Tibial nerve (tissue), 4 donors: ENCODE measurements at regions not wholly inside any gene's neighbourhood (a gene's known extent, or its start where the extent isn't known, plus 50 kb on each side); places are given as distances from the start of the nearest gene placed in this dataset.

Experiments used
- DNase-seq, 2 donors: peaks; one replicate each; pipeline ENCODE4 v3.0.0-alpha.2; 2019; ENCODE audit warnings: low spot score in 2 of 2
- H3K27ac ChIP-seq, 4 donors: fragments of 200-600 bp; sonication (generic) in 3 of 4; one replicate each; pipeline ENCODE4 v1.5.1; 2017 to 2019; ENCODE audit warnings: mild to moderate bottlenecking in 1 of 4
- H3K27me3 ChIP-seq, 2 donors: fragments of 200-600 bp; sonication (generic) in 1 of 2; one replicate each; pipeline versions ENCODE4 v1.5.1 to v1.6.0; 2017 to 2019
- H3K36me3 ChIP-seq, 3 donors: fragments of 200-600 bp; sonication (generic); one replicate each; pipeline ENCODE4 v1.5.1; 2018 to 2019
- H3K4me1 ChIP-seq, 4 donors: fragments of 200-600 bp; sonication (generic) in 3 of 4; one replicate each; pipeline ENCODE4 v1.5.1; 2017 to 2019
- H3K4me3 ChIP-seq, 4 donors: fragments of 200-600 bp; sonication (generic) in 3 of 4; one replicate each; pipeline ENCODE4 v1.5.1; 2017 to 2019; ENCODE audit warnings: mild to moderate bottlenecking in 1 of 4, moderate library complexity in 1 of 4
- H3K9me3 ChIP-seq, 4 donors: fragments of 200-600 bp; sonication (generic) in 3 of 4; one replicate each; pipeline ENCODE4 v1.5.1; 2017 to 2019
- CTCF ChIP-seq, 5 experiments: fragments of 200-600 bp in 3 of 5; fragments of 450-650 bp in 2 of 5; sonication (generic) in 3 of 5; IDR thresholded peaks; one replicate each; pipeline ENCODE4 v1.5.1; 2016 to 2019; ENCODE audit warnings: antibody characterized with exemption in 5 of 5, mild to moderate bottlenecking in 3 of 5, moderate library complexity in 2 of 5
- EP300 ChIP-seq, 2 donors: sonication (generic); formaldehyde crosslinking; IDR thresholded peaks; one replicate each; pipeline ENCODE4 v1.6.1; 2017; ENCODE audit warnings: antibody characterized with exemption in 2 of 2, mild to moderate bottlenecking in 1 of 2
- POLR2A ChIP-seq, 2 donors: fragments of 450-650 bp; IDR thresholded peaks; one replicate each; pipeline ENCODE4 v1.6.1; 2017; ENCODE audit warnings: antibody characterized with exemption in 2 of 2, mild to moderate bottlenecking in 2 of 2, moderate library complexity in 2 of 2
- WGBS, 2 donors: methylation state at CpG; one replicate each; pipeline ENCODE4 v1.1.5; 2018; 5-methylcytosine and 5-hydroxymethylcytosine counted together

- TF ChIP-seq EP300 (IDR thresholded peaks at IDR 0.05) (no peak), CTCF (IDR thresholded peaks at IDR 0.05) (no peak), POLR2A (IDR thresholded peaks at IDR 0.05) (no peak)
- no peak overlapping the region for H3K4me3 ChIP-seq
- no peaks in the 10 kb centered on the region for H3K27me3 ChIP-seq
- H3K36me3 ChIP-seq, result no peaks in the 10 kb centered on the region
- WGBS, 2 donors, result 92 to 94% methylated on average over 7 of the region's 7 CpGs
- H3K9me3 ChIP-seq, result no peaks in the 10 kb centered on the region
- no peak for DNase-seq
- no peak overlapping the region for H3K27ac ChIP-seq
- peaks cover 0 to 16% (median 4%) of the 10 kb centered on the region in 4 donors for H3K4me1 ChIP-seq
Measured at GRCh38 chr2:212938144-212938793, 213.1 kb downstream of the IKZF2 start.

- Histone ChIP-seq H3K36me3 (no peaks in the 10 kb centered on the region), H3K4me3 (no peak overlapping the region), H3K9me3 (no peaks in the 10 kb centered on the region), H3K27ac (no peak overlapping the region), H3K27me3 (no peaks in the 10 kb centered on the region), H3K4me1 (peaks cover 0 to 15% (median 4%) of the 10 kb centered on the region in 4 donors)
- DNase-seq, result no peak
- WGBS, 2 donors, result 86 to 95% methylated on average over 8 of the region's 8 CpGs
- TF ChIP-seq POLR2A (IDR thresholded peaks at IDR 0.05) (no peak), EP300 (IDR thresholded peaks at IDR 0.05) (no peak), CTCF (IDR thresholded peaks at IDR 0.05) (no peak)
Measured at GRCh38 chr2:212936572-212936971, 214.8 kb downstream of the IKZF2 start.

GRCh38 chr2:212935752-212936151 lies 215.7 kb downstream of the IKZF2 start:
- H3K4me3 ChIP-seq, result no peak overlapping the region
- no peaks in the 10 kb centered on the region for H3K27me3 ChIP-seq
- no peaks in the 10 kb centered on the region for H3K9me3 ChIP-seq
- no peak for DNase-seq
- H3K4me1 ChIP-seq, result peaks cover 0 to 7% (median 2%) of the 10 kb centered on the region in 4 donors
- no peaks in the 10 kb centered on the region for H3K36me3 ChIP-seq
- H3K27ac ChIP-seq, result no peak overlapping the region
- TF ChIP-seq POLR2A (IDR thresholded peaks at IDR 0.05) (no peak), EP300 (IDR thresholded peaks at IDR 0.05) (no peak), CTCF (IDR thresholded peaks at IDR 0.05) (no peak)
- WGBS, 2 donors, result 46 to 59% methylated on average over 4 of the region's 4 CpGs

- no peaks in the 10 kb centered on the region for H3K36me3 ChIP-seq
- no peak overlapping the region for H3K27ac ChIP-seq
- peaks cover 0 to 14% (median 5%) of the 10 kb centered on the region in 4 donors for H3K4me1 ChIP-seq
- no peaks in the 10 kb centered on the region for H3K27me3 ChIP-seq
- TF ChIP-seq POLR2A (IDR thresholded peaks at IDR 0.05) (no peak), CTCF (IDR thresholded peaks at IDR 0.05) (no peak), EP300 (IDR thresholded peaks at IDR 0.05) (no peak)
- WGBS, 2 donors, result 90 to 94% methylated on average over 5 of the region's 5 CpGs
- no peaks in the 10 kb centered on the region for H3K9me3 ChIP-seq
- DNase-seq, result no peak
- H3K4me3 ChIP-seq, result no peak overlapping the region
Measured at GRCh38 chr2:212931271-212931670, 220.1 kb downstream of the IKZF2 start.

- TF ChIP-seq CTCF (IDR thresholded peaks at IDR 0.05), result no peak
- no peak for TF ChIP-seq EP300 (IDR thresholded peaks at IDR 0.05)
- TF ChIP-seq POLR2A (IDR thresholded peaks at IDR 0.05), result no peak
- no peak overlapping the region for H3K27ac ChIP-seq
- H3K27me3 ChIP-seq, result no peaks in the 10 kb centered on the region
- H3K36me3 ChIP-seq, result no peaks in the 10 kb centered on the region
- no peak overlapping the region for H3K4me3 ChIP-seq
- no peaks in the 10 kb centered on the region for H3K9me3 ChIP-seq
- peaks cover 0 to 16% (median 5%) of the 10 kb centered on the region in 4 donors for H3K4me1 ChIP-seq
- DNase-seq, result no peak
- 61 to 80% methylated on average over 1 of the region's 1 CpG for WGBS, 2 donors
Measured at GRCh38 chr2:212930556-212931260, 220.7 kb downstream of the IKZF2 start.
